ENCODE measurements at regions not wholly inside any gene's neighbourhood (a gene's known extent, or its start where the extent isn't known, plus 50 kb on each side); places are given as distances from the start of the nearest gene placed in this dataset.

DNA sequence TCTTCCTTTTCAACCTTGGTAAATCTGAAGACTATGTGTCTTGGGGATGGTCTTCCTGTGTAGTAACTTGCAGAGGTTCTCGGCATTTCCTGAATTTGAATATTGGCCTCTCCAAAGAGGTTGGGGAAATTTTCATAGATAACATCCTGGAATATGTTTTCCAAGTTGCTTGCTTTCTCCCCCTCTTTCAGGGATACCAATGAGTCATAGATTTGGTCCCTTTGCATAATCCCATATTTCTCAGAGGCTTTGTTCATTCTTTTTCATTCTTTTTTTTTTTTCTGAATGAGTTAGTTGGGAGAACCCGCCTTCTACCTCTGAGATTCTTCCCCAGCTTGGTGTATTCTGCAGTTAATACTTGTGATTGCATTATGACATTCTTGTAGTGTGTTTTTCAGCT lies 549.2 kb upstream of the AMOT start:
- no peak overlapping the region for H3K27ac ChIP-seq (ENCODE audit: extremely low read depth, low read depth, low read length)
- H3K9me3 ChIP-seq (ENCODE audit: control insufficient read depth, insufficient read depth, low read depth, low read length) = no peaks in the 10 kb centered on the region
- ChIA-PET POLR2A (no interaction called here), CTCF (no interaction called here)
- no peaks in the 10 kb centered on the region for H3K4me1 ChIP-seq (ENCODE audit: control insufficient read depth, insufficient read depth, low read length)
- no peaks in the 10 kb centered on the region for H3K36me3 ChIP-seq (ENCODE audit: control insufficient read depth in 2 of 2, insufficient read depth in 1 of 2, low read length in 2 of 2)
- TF ChIP-seq ZSCAN23 (tag by site-specific recombination; IDR thresholded peaks at IDR 0.05) = no peak
- TF ChIP-seq ZNF311 (tag by site-specific recombination; IDR thresholded peaks at IDR 0.05; ENCODE audit: borderline replicate concordance) = no peak
- TF ChIP-seq REPIN1 (tag by site-specific recombination; IDR thresholded peaks at IDR 0.05; ENCODE audit: low read depth) = no peak
- no peak for TF ChIP-seq YY1 (tag by site-specific recombination; IDR thresholded peaks at IDR 0.05)
- no peak for TF ChIP-seq ZNF366 (tag by site-specific recombination; conservative IDR thresholded peaks at IDR 0.05)
- TF ChIP-seq PRDM2 (tag by site-specific recombination; IDR thresholded peaks at IDR 0.05; ENCODE audit: borderline replicate concordance) = no peak
- no peak for TF ChIP-seq ZNF76 (tag by site-specific recombination; IDR thresholded peaks at IDR 0.05; ENCODE audit: borderline replicate concordance, low read depth)
- no peak for TF ChIP-seq ZBTB7A (tag by site-specific recombination; IDR thresholded peaks at IDR 0.05; ENCODE audit: low read depth)
- TF ChIP-seq, protein P1, sequence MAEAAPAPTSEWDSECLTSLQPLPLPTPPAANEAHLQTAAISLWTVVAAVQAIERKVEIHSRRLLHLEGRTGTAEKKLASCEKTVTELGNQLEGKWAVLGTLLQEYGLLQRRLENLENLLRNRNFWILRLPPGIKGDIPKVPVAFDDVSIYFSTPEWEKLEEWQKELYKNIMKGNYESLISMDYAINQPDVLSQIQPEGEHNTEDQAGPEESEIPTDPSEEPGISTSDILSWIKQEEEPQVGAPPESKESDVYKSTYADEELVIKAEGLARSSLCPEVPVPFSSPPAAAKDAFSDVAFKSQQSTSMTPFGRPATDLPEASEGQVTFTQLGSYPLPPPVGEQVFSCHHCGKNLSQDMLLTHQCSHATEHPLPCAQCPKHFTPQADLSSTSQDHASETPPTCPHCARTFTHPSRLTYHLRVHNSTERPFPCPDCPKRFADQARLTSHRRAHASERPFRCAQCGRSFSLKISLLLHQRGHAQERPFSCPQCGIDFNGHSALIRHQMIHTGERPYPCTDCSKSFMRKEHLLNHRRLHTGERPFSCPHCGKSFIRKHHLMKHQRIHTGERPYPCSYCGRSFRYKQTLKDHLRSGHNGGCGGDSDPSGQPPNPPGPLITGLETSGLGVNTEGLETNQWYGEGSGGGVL (tag by site-specific recombination; IDR thresholded peaks at IDR 0.05) = no peak
- TF ChIP-seq ZNF580 (tag by site-specific recombination; IDR thresholded peaks at IDR 0.05) = no peak
- H3K4me3 ChIP-seq (ENCODE audit: low read depth, low read length) = no peak overlapping the region

DNA sequence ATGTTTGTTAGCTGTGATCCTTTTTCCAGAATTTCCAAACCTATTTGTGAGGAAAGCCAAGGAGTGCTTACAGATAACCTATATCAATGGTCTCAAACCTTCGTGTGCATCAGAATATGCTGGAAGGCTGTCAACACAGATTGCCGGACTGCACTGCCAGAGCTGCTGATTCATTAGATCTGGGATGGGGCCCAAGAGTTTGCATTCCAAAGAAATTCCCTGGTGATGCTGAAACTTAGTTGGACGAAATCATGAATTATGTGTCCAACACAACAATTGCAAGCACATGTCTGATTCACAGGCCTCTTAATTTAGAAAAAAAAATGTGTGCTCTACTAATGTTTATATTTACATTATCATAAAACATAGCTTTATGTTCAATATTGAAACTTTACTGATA lies 544.0 kb upstream of the AMOT start:
- POLR2A ChIA-PET = no interaction called here
- Histone ChIP-seq H3K27ac (ENCODE audit: extremely low read depth, low read depth, low read length) (no peak overlapping the region), H3K36me3 (ENCODE audit: control insufficient read depth in 2 of 2, insufficient read depth in 1 of 2, low read length in 2 of 2) (no peaks in the 10 kb centered on the region), H3K4me1 (ENCODE audit: control insufficient read depth, insufficient read depth, low read length) (no peaks in the 10 kb centered on the region), H3K4me3 (ENCODE audit: low read depth, low read length) (no peak overlapping the region), H3K9me3 (ENCODE audit: control insufficient read depth, insufficient read depth, low read depth, low read length) (no peaks in the 10 kb centered on the region)
- TF ChIP-seq ZNF140 (tag by site-specific recombination; IDR thresholded peaks at IDR 0.05) = no peak
- TF ChIP-seq, protein P2, sequence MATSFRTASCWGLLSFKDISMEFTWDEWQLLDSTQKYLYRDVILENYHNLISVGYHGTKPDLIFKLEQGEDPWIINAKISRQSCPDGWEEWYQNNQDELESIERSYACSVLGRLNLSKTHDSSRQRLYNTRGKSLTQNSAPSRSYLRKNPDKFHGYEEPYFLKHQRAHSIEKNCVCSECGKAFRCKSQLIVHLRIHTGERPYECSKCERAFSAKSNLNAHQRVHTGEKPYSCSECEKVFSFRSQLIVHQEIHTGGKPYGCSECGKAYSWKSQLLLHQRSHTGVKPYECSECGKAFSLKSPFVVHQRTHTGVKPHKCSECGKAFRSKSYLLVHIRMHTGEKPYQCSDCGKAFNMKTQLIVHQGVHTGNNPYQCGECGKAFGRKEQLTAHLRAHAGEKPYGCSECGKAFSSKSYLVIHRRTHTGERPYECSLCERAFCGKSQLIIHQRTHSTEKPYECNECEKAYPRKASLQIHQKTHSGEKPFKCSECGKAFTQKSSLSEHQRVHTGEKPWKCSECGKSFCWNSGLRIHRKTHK (tag by site-specific recombination; IDR thresholded peaks at IDR 0.05) = no peak
- no peak for TF ChIP-seq KLF10 (tag by site-specific recombination; IDR thresholded peaks at IDR 0.05)
- TF ChIP-seq IKZF3 (tag by site-specific recombination; IDR thresholded peaks at IDR 0.05) = no peak
- no peak for TF ChIP-seq ZNF169 (tag by site-specific recombination; IDR thresholded peaks at IDR 0.05)
- TF ChIP-seq YY2 (tag by site-specific recombination; IDR thresholded peaks at IDR 0.05) = no peak
- no peak for TF ChIP-seq ZNF146 (tag by site-specific recombination; IDR thresholded peaks at IDR 0.05)
- no peak for TF ChIP-seq AEBP2 (tag by site-specific recombination; IDR thresholded peaks at IDR 0.05; ENCODE audit: borderline replicate concordance)
- TF ChIP-seq PRDM2 (tag by site-specific recombination; IDR thresholded peaks at IDR 0.05; ENCODE audit: borderline replicate concordance) = no peak
- CTCF ChIA-PET = interaction anchor here (0.5 to 0.7 kb wide), 2 partner anchors 33 to 60 kb away, joined by 3 to 4 read pairs; no protein-coding TSS in a partner anchor

All from HEK293 (cell line).